H1 (cell line): ENCODE measurements at regions not wholly inside any gene's neighbourhood (a gene's known extent, or its start where the extent isn't known, plus 50 kb on each side); places are given as distances from the start of the nearest gene placed in this dataset.

ENCODE experiments used
- CTCF ChIA-PET: fragments of 300-600 bp; sonication (Branson Sonifier 250); formaldehyde crosslinking; loops from one replicate; lab custom pipeline; 2021; ENCODE audit not compliant: partially characterized antibody; lab: Charles Lee
- POLR2A ChIA-PET: fragments of 300-600 bp; sonication (Branson Sonifier 250); formaldehyde crosslinking; loops from one replicate; lab custom pipeline; 2021; ENCODE audit warnings: inconsistent platforms; ENCODE audit not compliant: partially characterized antibody; lab: Charles Lee
- DNase-seq, 2 experiments: peaks; one replicate each; pipeline versions ENCODE4 v3.0.0 to v3.0.0-alpha.2; 2010 to 2022; ENCODE audit warnings: low spot score in 2 of 2, low read depth in 1 of 2, mixed read lengths in 1 of 2
- FAIRE-seq: peaks from 2 replicates; lab custom pipeline; 2011; peaks lifted over from hg19 to GRCh38; lab: Jason Lieb, UNC
- H2AFZ ChIP-seq: 2 replicates; pipeline ENCODE4 v1.8.1; 2012; ENCODE audit warnings: low read length, inconsistent platforms
- H2AK5ac ChIP-seq: 2 replicates; pipeline ENCODE4 v1.6.1; 2013; ENCODE audit warnings: low read depth, low read length
- H2BK120ac ChIP-seq: replicated peaks from 2 replicates; pipeline ENCODE3; 2013; ENCODE audit warnings: low read depth, low read length, inconsistent platforms
- H2BK12ac ChIP-seq: 2 replicates; pipeline ENCODE4 v1.6.1; 2013; ENCODE audit warnings: low read depth, low read length
- H2BK15ac ChIP-seq: 2 replicates; pipeline ENCODE4 v1.6.1; 2013; ENCODE audit warnings: low read length
- H2BK20ac ChIP-seq: 2 replicates; pipeline ENCODE4 v1.6.1; 2013; ENCODE audit warnings: low read length
- H2BK5ac ChIP-seq: 2 replicates; pipeline ENCODE4 v1.6.1; 2013; ENCODE audit warnings: low read depth, low read length
- H3K14ac ChIP-seq: 2 replicates; pipeline ENCODE4 v1.6.1; 2013; ENCODE audit warnings: inconsistent platforms; ENCODE audit not compliant: insufficient read length
- H3K18ac ChIP-seq: 2 replicates; pipeline ENCODE4 v1.6.1; 2013; ENCODE audit warnings: low read length; ENCODE audit errors: extremely low read depth
- H3K23ac ChIP-seq: 2 replicates; pipeline ENCODE4 v1.6.1; 2013; ENCODE audit warnings: inconsistent platforms; ENCODE audit not compliant: insufficient read length
- H3K23me2 ChIP-seq: 2 replicates; pipeline ENCODE4 v1.6.1; 2013; ENCODE audit warnings: low read depth, low read length
- H3K27ac ChIP-seq: 2 replicates; pipeline ENCODE4 v1.6.1; 2011; ENCODE audit warnings: low read depth, low read length, inconsistent platforms
- H3K27me3 ChIP-seq, 4 experiments: replicated peaks in 1 of 4; 1 replicate in 1 of 4; 2 replicates in 3 of 4; pipeline versions ENCODE4 v1.6.1 to v1.8.1; 2011 to 2013; ENCODE audit warnings: low read length in 3 of 4, mild to moderate bottlenecking in 3 of 4, inconsistent platforms in 2 of 4, mixed read lengths in 2 of 4, moderate library complexity in 1 of 4; ENCODE audit not compliant: control insufficient read depth in 3 of 4, insufficient read depth in 3 of 4; ENCODE audit errors: extremely low read depth in 1 of 4
- H3K36me3 ChIP-seq, 4 experiments: 2 replicates each; pipeline versions ENCODE4 v1.6.1 to v1.8.1; 2011 to 2013; ENCODE audit warnings: mild to moderate bottlenecking in 4 of 4, low read length in 3 of 4, moderate library complexity in 2 of 4, control low read depth in 1 of 4, inconsistent platforms in 1 of 4; ENCODE audit not compliant: insufficient read depth in 4 of 4, control insufficient read depth in 2 of 4
- H3K4ac ChIP-seq: replicated peaks from 2 replicates; pipeline ENCODE3; 2013; ENCODE audit warnings: low read length, low read depth, mixed read lengths, inconsistent platforms; ENCODE audit not compliant: insufficient read length
- H3K4me1 ChIP-seq, 4 experiments: replicated peaks in 1 of 4; 1 replicate in 1 of 4; 2 replicates in 3 of 4; pipeline versions ENCODE4 v1.6.1 to v1.8.1; 2011 to 2013; ENCODE audit warnings: low read length in 3 of 4, inconsistent platforms in 2 of 4, mixed read lengths in 1 of 4; ENCODE audit not compliant: insufficient read depth in 4 of 4, control insufficient read depth in 3 of 4
- H3K4me2 ChIP-seq, 2 experiments: 2 replicates each; pipeline versions ENCODE4 v1.6.1 to v1.8.1; 2011 to 2013; ENCODE audit warnings: low read depth in 2 of 2, low read length in 2 of 2, control low read depth in 1 of 2, inconsistent platforms in 1 of 2, mild to moderate bottlenecking in 1 of 2; ENCODE audit not compliant: insufficient read depth in 1 of 2
- H3K4me3 ChIP-seq, 4 experiments: fragments of 200-600, 300-600 bp in 1 of 4; sonication (generic), shearing (Covaris generic), sonication (Bioruptor Twin) in 1 of 4; 2 replicates each; pipeline versions ENCODE4 v1.5.1 to v1.8.1; 2011 to 2016; ENCODE audit warnings: low read length in 4 of 4, low read depth in 3 of 4, control low read depth in 2 of 4, inconsistent platforms in 2 of 4, mild to moderate bottlenecking in 2 of 4, mixed read lengths in 1 of 4, moderate library complexity in 1 of 4; ENCODE audit not compliant: insufficient read depth in 2 of 4; ENCODE audit errors: extremely low read depth in 1 of 4
- H3K56ac ChIP-seq: replicated peaks from 2 replicates; pipeline ENCODE3; 2013; ENCODE audit warnings: low read depth, mild to moderate bottlenecking, mixed read lengths, low read length, inconsistent platforms; ENCODE audit not compliant: insufficient read length
- H3K79me1 ChIP-seq: 2 replicates; pipeline ENCODE4 v1.6.1; 2013; ENCODE audit warnings: low read depth, low read length, control low read depth
- H3K79me2 ChIP-seq, 2 experiments: 2 replicates each; pipeline versions ENCODE4 v1.6.1 to v1.8.1; 2012 to 2013; ENCODE audit warnings: low read length in 2 of 2, mild to moderate bottlenecking in 2 of 2, inconsistent platforms in 1 of 2; ENCODE audit not compliant: insufficient read depth in 2 of 2, control insufficient read depth in 1 of 2
- H3K9ac ChIP-seq, 4 experiments: replicated peaks in 1 of 4; 1 replicate in 1 of 4; 2 replicates in 3 of 4; pipeline versions ENCODE4 v1.6.1 to v1.8.1; 2011 to 2013; ENCODE audit warnings: low read depth in 3 of 4, low read length in 3 of 4, control low read depth in 2 of 4, mild to moderate bottlenecking in 2 of 4, moderate library complexity in 2 of 4, inconsistent platforms in 1 of 4; ENCODE audit errors: extremely low read depth in 1 of 4
- H3K9me3 ChIP-seq, 2 experiments: 2 replicates each; pipeline versions ENCODE4 v1.6.1 to v1.8.1; 2012 to 2013; ENCODE audit warnings: mild to moderate bottlenecking in 2 of 2, moderate library complexity in 2 of 2, control low read depth in 1 of 2, inconsistent platforms in 1 of 2, low read depth in 1 of 2, low read length in 1 of 2, mixed read lengths in 1 of 2; ENCODE audit not compliant: insufficient read depth in 2 of 2
- H4K20me1 ChIP-seq, 2 experiments: replicated peaks in 1 of 2; 2 replicates each; pipeline versions ENCODE3 to v1.8.1; 2011 to 2013; ENCODE audit warnings: inconsistent platforms in 2 of 2, low read length in 2 of 2, mild to moderate bottlenecking in 1 of 2; ENCODE audit not compliant: insufficient read depth in 2 of 2, control insufficient read depth in 1 of 2
- H4K5ac ChIP-seq: 2 replicates; pipeline ENCODE4 v1.6.1; 2013; ENCODE audit warnings: low read length, low read depth, mixed read lengths, inconsistent platforms; ENCODE audit not compliant: insufficient read length
- H4K8ac ChIP-seq: 2 replicates; pipeline ENCODE4 v1.8.0; 2013; ENCODE audit warnings: mild to moderate bottlenecking, moderate library complexity, low read length, inconsistent platforms; ENCODE audit not compliant: insufficient read depth; ENCODE audit errors: extremely low read depth
- H4K91ac ChIP-seq: replicated peaks from 2 replicates; pipeline ENCODE3; 2013; ENCODE audit warnings: low read length, mixed read lengths, inconsistent platforms; ENCODE audit not compliant: insufficient read length
- CEBPB ChIP-seq: IDR thresholded peaks from 2 replicates; pipeline ENCODE4 v1.6.1; 2012; ENCODE audit warnings: low read depth, low read length
- FOSL1 ChIP-seq: IDR thresholded peaks from 2 replicates; pipeline ENCODE4 v1.6.1; 2011; ENCODE audit warnings: mild to moderate bottlenecking, low read depth, low read length, moderate library complexity; ENCODE audit not compliant: insufficient read depth
- GTF2F1 ChIP-seq: IDR thresholded peaks from 2 replicates; pipeline ENCODE4 v1.6.1; 2012; ENCODE audit warnings: low read depth, low read length, improper control_type of control experiment, borderline replicate concordance
- HDAC6 ChIP-seq: IDR thresholded peaks from one replicate; pipeline ENCODE4 v1.7.1; 2012; ENCODE audit warnings: low read depth, mild to moderate bottlenecking, inconsistent platforms, low read length, moderate library complexity
- JUND ChIP-seq: IDR thresholded peaks from 2 replicates; pipeline ENCODE4 v1.6.1; 2011; ENCODE audit warnings: mild to moderate bottlenecking, improper control_type of control experiment, low read length
- RNF2 ChIP-seq: fragments of 200-900, 300-1000 bp; sonication (generic); IDR thresholded peaks from 2 replicates; pipeline ENCODE4 v1.7.1; 2016; ENCODE audit warnings: borderline replicate concordance, low read depth, mild to moderate bottlenecking, antibody characterized with exemption, low read length; ENCODE audit not compliant: poor library complexity, severe bottlenecking; ENCODE audit errors: missing control alignments
- SIN3A ChIP-seq, 2 experiments: IDR thresholded peaks in 1 of 2; conservative IDR thresholded peaks in 1 of 2; 2 replicates each; pipeline ENCODE4 v1.6.1; 2011 to 2012; ENCODE audit warnings: low read length in 2 of 2, improper control_type of control experiment in 1 of 2, low read depth in 1 of 2, mild to moderate bottlenecking in 1 of 2
- TAF1 ChIP-seq: IDR thresholded peaks from 2 replicates; pipeline ENCODE4 v1.6.1; 2011; ENCODE audit warnings: mild to moderate bottlenecking, low read depth, low read length
- YY1 ChIP-seq: IDR thresholded peaks from 2 replicates; pipeline ENCODE4 v1.6.1; 2011; ENCODE audit warnings: low read depth, mild to moderate bottlenecking, low read length
- WGBS, 2 experiments: shearing (Covaris generic) in 1 of 2; methylation state at CpG; one replicate each; pipeline versions ENCODE4 v1.1.6 to v1.1.7; 2013 to 2015; ENCODE audit warnings: low lambda C conversion rate in 2 of 2, mixed read lengths in 2 of 2, inconsistent platforms in 1 of 2, low coverage in 1 of 2, missing lambda C conversion rate in 1 of 2; ENCODE audit not compliant: insufficient replicate concordance in 2 of 2, insufficient coverage in 1 of 2, insufficient read length in 1 of 2; ENCODE audit errors: extremely low coverage in 1 of 2, missing lambda C conversion rate in 1 of 2; 5-methylcytosine and 5-hydroxymethylcytosine counted together
- TF ChIP-seq, protein P1 (sequence below): IDR thresholded peaks from 2 replicates; pipeline ENCODE4 v1.6.1; 2011; ENCODE audit warnings: low read depth, mild to moderate bottlenecking, low read length; ENCODE audit not compliant: insufficient read depth

- H3K27me3 ChIP-seq, result no peaks in the 10 kb centered on the region
- ChIA-PET CTCF (interaction anchor here (1.2 kb wide), 1 partner anchor 255 kb away, joined by 3 read pairs; no protein-coding TSS in a partner anchor), POLR2A (no interaction called here)
- no peak overlapping the region for H3K56ac ChIP-seq
- no peak overlapping the region for H3K4me2 ChIP-seq
- no peaks in the 10 kb centered on the region for H3K9me3 ChIP-seq
- H3K18ac ChIP-seq, result no peak overlapping the region
- 93% methylated on average over 5 of the region's 5 CpGs; no CpG with 5 or more reads in 1 of the 2 experiments for WGBS, 2 experiments
- H3K79me1 ChIP-seq, result no peaks in the 10 kb centered on the region
- H4K20me1 ChIP-seq, result peaks cover 0 to under 1% of the 10 kb centered on the region in 2 experiments
- FAIRE-seq, result no peak
- no peak overlapping the region for H4K91ac ChIP-seq
- no peak overlapping the region for H3K9ac ChIP-seq
- no peaks in the 10 kb centered on the region for H3K79me2 ChIP-seq
- H2BK12ac ChIP-seq, result no peak overlapping the region
- no peak for DNase-seq
- H3K27ac ChIP-seq, result no peak overlapping the region
- H2BK15ac ChIP-seq, result no peak overlapping the region
- H4K5ac ChIP-seq, result no peak overlapping the region
- no peak overlapping the region for H3K4ac ChIP-seq
- no peak overlapping the region for H2BK120ac ChIP-seq
- TF ChIP-seq HDAC6, result no peak
- no peak for TF ChIP-seq GTF2F1
- no peak for TF ChIP-seq SIN3A (conservative IDR thresholded peaks at IDR 0.05 in 1 of 2, IDR thresholded peaks at IDR 0.05 in 1 of 2; ENCODE audit: low read depth in 1 of 2, low read length in 2 of 2)
- TF ChIP-seq FOSL1, result no peak
- no peak for TF ChIP-seq JUND
- TF ChIP-seq, protein P1, sequence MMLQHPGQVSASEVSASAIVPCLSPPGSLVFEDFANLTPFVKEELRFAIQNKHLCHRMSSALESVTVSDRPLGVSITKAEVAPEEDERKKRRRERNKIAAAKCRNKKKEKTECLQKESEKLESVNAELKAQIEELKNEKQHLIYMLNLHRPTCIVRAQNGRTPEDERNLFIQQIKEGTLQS, result no peak
- TF ChIP-seq RNF2, result no peak
- TF ChIP-seq YY1, result no peak
- TF ChIP-seq CEBPB, result no peak
- no peak for TF ChIP-seq TAF1
- H3K36me3 ChIP-seq, result no peaks in the 10 kb centered on the region
- H2AK5ac ChIP-seq, result no peak overlapping the region
- H4K8ac ChIP-seq, result no peak overlapping the region
- no peaks in the 10 kb centered on the region for H3K23me2 ChIP-seq
- H3K14ac ChIP-seq, result no peak overlapping the region
- H3K4me3 ChIP-seq, result no peak overlapping the region
- no peaks in the 10 kb centered on the region; a peak in 1 of 7 replicates for H3K4me1 ChIP-seq
- H2BK5ac ChIP-seq, result no peak overlapping the region
- no peak overlapping the region for H3K23ac ChIP-seq
- H2AFZ ChIP-seq, result no peak overlapping the region
- no peak overlapping the region for H2BK20ac ChIP-seq
These were observed 274.9 kb upstream of the ADARB2 start for GRCh38 chr10:2012209-2012608.
